SK-N-SH (cell line): ENCODE measurements at regions not wholly inside any gene's neighbourhood (a gene's known extent, or its start where the extent isn't known, plus 50 kb on each side); places are given as distances from the start of the nearest gene placed in this dataset.

ENCODE experiments used
- CTCF ChIA-PET: fragments of 300-600, 350-600 bp; formaldehyde crosslinking; extraction: SDS; loops from one replicate; lab custom pipeline; 2021; lab: Yijun Ruan, JAX
- POLR2A ChIA-PET: fragments of 350-600 bp; sonication (Branson Sonifier 250); formaldehyde crosslinking; extraction: SDS; loops from one replicate; lab custom pipeline; 2020; ENCODE audit warnings: antibody characterized with exemption, inconsistent platforms; lab: Yijun Ruan, JAX
- DNase-seq: peaks from one replicate; pipeline ENCODE4 v3.0.0; 2012
- H2AFZ ChIP-seq: fragments of 200-600 bp; sonication (generic); 2 replicates; pipeline ENCODE4 v1.8.1; 2016; ENCODE audit warnings: antibody characterized with exemption, mild to moderate bottlenecking, low read depth
- H3F3A ChIP-seq: fragments of 200-600 bp; sonication (generic); replicated peaks from 2 replicates; pipeline ENCODE3; 2016; ENCODE audit warnings: antibody characterized with exemption, mild to moderate bottlenecking; ENCODE audit not compliant: insufficient read depth
- H3K27ac ChIP-seq, 2 experiments: fragments of 200-500 bp in 1 of 2; fragments of 200-600 bp in 1 of 2; sonication (Bioruptor generic) in 1 of 2; sonication (generic), shearing (Covaris generic) in 1 of 2; 2 replicates each; pipeline versions ENCODE4 v1.5.1 to v1.6.1; 2014 to 2016; ENCODE audit warnings: low read depth in 2 of 2, inconsistent platforms in 1 of 2, low read length in 1 of 2, mild to moderate bottlenecking in 1 of 2, mixed read lengths in 1 of 2
- H3K27me3 ChIP-seq: fragments of 200-600 bp; sonication (generic), shearing (Covaris generic); 2 replicates; pipeline ENCODE4 v1.6.1; 2016; ENCODE audit warnings: mixed run types; ENCODE audit not compliant: insufficient read depth
- H3K36me3 ChIP-seq, 2 experiments: fragments of 200-500 bp in 1 of 2; fragments of 200-600 bp in 1 of 2; sonication (Bioruptor generic) in 1 of 2; sonication (generic) in 1 of 2; replicated peaks in 1 of 2; 2 replicates each; pipeline versions ENCODE3 to v1.5.1; 2014 to 2016; ENCODE audit warnings: low read length in 1 of 2, mild to moderate bottlenecking in 1 of 2; ENCODE audit not compliant: insufficient read depth in 2 of 2, control insufficient read depth in 1 of 2
- H3K4me1 ChIP-seq, 2 experiments: fragments of 200-500 bp in 1 of 2; fragments of 200-600 bp in 1 of 2; sonication (Bioruptor generic) in 1 of 2; sonication (generic), shearing (Covaris generic) in 1 of 2; 2 replicates each; pipeline versions ENCODE4 v1.5.1 to v1.6.1; 2014 to 2016; ENCODE audit warnings: low read depth in 1 of 2, low read length in 1 of 2, mixed run types in 1 of 2; ENCODE audit not compliant: insufficient read depth in 2 of 2, control insufficient read depth in 1 of 2
- H3K4me2 ChIP-seq: fragments of 200-600 bp; sonication (generic), shearing (Covaris generic); 2 replicates; pipeline ENCODE4 v1.6.1; 2017; ENCODE audit warnings: mixed run types
- H3K4me3 ChIP-seq, 2 experiments: fragments of 200-500 bp in 1 of 2; fragments of 200-600 bp in 1 of 2; sonication (Bioruptor generic) in 1 of 2; sonication (generic), shearing (Covaris generic) in 1 of 2; 2 replicates each; pipeline versions ENCODE4 v1.5.1 to v1.8.1; 2014 to 2016; ENCODE audit warnings: low read depth in 2 of 2, inconsistent platforms in 1 of 2, low read length in 1 of 2, mild to moderate bottlenecking in 1 of 2, mixed read lengths in 1 of 2, moderate library complexity in 1 of 2
- H3K79me2 ChIP-seq: fragments of 200-600 bp; sonication (generic); 2 replicates; pipeline ENCODE4 v1.8.1; 2017; ENCODE audit warnings: mild to moderate bottlenecking; ENCODE audit not compliant: insufficient read depth
- H3K9ac ChIP-seq: fragments of 200-600 bp; sonication (generic); 2 replicates; pipeline ENCODE4 v1.6.1; 2017; ENCODE audit warnings: mixed run types
- H3K9me2 ChIP-seq: fragments of 200-600 bp; sonication (generic); 2 replicates; pipeline ENCODE4 v1.6.1; 2017; ENCODE audit warnings: mixed run types
- H3K9me3 ChIP-seq: fragments of 200-600 bp; sonication (generic); 2 replicates; pipeline ENCODE4 v1.6.1; 2017; ENCODE audit warnings: mixed run types, mild to moderate bottlenecking, moderate library complexity
- H4K20me1 ChIP-seq: fragments of 200-600 bp; sonication (generic); 2 replicates; pipeline ENCODE4 v1.6.1; 2017; ENCODE audit warnings: mild to moderate bottlenecking, mixed run types; ENCODE audit not compliant: insufficient read depth
- CHD2 ChIP-seq: fragments of 150-350 bp; IDR thresholded peaks from 2 replicates; pipeline ENCODE4 v1.6.1; 2018; ENCODE audit warnings: low read length; ENCODE audit not compliant: partially characterized antibody
- CTCF ChIP-seq: fragments of 200-600 bp; sonication (generic); IDR thresholded peaks from 2 replicates; pipeline ENCODE4 v1.6.1; 2017; ENCODE audit warnings: antibody characterized with exemption, mild to moderate bottlenecking, moderate library complexity
- ELF1 ChIP-seq: IDR thresholded peaks from 2 replicates; pipeline ENCODE4 v1.4.0; 2012
- FOXJ3 ChIP-seq: sonication (generic); formaldehyde crosslinking; IDR thresholded peaks from 2 replicates; pipeline ENCODE4 v1.5.1; 2020; ENCODE audit warnings: mild to moderate bottlenecking, missing genetic modification reagents
- JUND ChIP-seq: IDR thresholded peaks from 2 replicates; pipeline ENCODE4 v1.4.0; 2012
- MAX ChIP-seq: IDR thresholded peaks from 2 replicates; pipeline ENCODE4 v1.4.0; 2012; ENCODE audit warnings: low read depth
- MEF2A ChIP-seq: IDR thresholded peaks from 2 replicates; pipeline ENCODE4 v1.4.0; 2012; ENCODE audit warnings: low read depth, borderline replicate concordance
- MXI1 ChIP-seq: IDR thresholded peaks from 2 replicates; pipeline ENCODE4 v1.6.1; 2012; ENCODE audit warnings: mild to moderate bottlenecking, low read depth, low read length, improper control_type of control experiment
- NFIC ChIP-seq: IDR thresholded peaks from 2 replicates; pipeline ENCODE4 v1.4.0; 2012; ENCODE audit warnings: borderline replicate concordance
- POLR2AphosphoS5 ChIP-seq: IDR thresholded peaks from 2 replicates; pipeline ENCODE4 v1.6.1; 2012; ENCODE audit warnings: low read depth, low read length
- RAD21 ChIP-seq: IDR thresholded peaks from 2 replicates; pipeline ENCODE4 v1.6.1; 2012; ENCODE audit warnings: mild to moderate bottlenecking, low read length
- RCOR1 ChIP-seq: fragments of 150-350 bp; IDR thresholded peaks from 2 replicates; pipeline ENCODE4 v1.6.1; 2017; ENCODE audit warnings: antibody characterized with exemption, low read length
- REST ChIP-seq: IDR thresholded peaks from 2 replicates; pipeline ENCODE4 v1.6.1; 2012; ENCODE audit warnings: mild to moderate bottlenecking, low read depth, low read length, moderate library complexity
- RFX5 ChIP-seq: IDR thresholded peaks from 2 replicates; pipeline ENCODE4 v1.6.1; 2012; ENCODE audit warnings: mild to moderate bottlenecking, improper control_type of control experiment, low read length
- SIN3A ChIP-seq: IDR thresholded peaks from 2 replicates; pipeline ENCODE4 v1.6.1; 2012; ENCODE audit warnings: low read depth, mild to moderate bottlenecking, low read length, moderate library complexity, borderline replicate concordance
- SMC3 ChIP-seq: IDR thresholded peaks from 2 replicates; pipeline ENCODE4 v1.6.1; 2012; ENCODE audit warnings: low read depth, low read length, improper control_type of control experiment
- TEAD4 ChIP-seq: IDR thresholded peaks from 2 replicates; pipeline ENCODE4 v1.4.0; 2012; ENCODE audit warnings: mild to moderate bottlenecking, borderline replicate concordance; ENCODE audit not compliant: insufficient read depth
- USF2 ChIP-seq: fragments of 150-350 bp; IDR thresholded peaks from 2 replicates; pipeline ENCODE4 v1.6.1; 2017; ENCODE audit warnings: antibody characterized with exemption, low read length, low read depth, borderline replicate concordance
- WGBS: methylation state at CpG from one replicate; pipeline ENCODE4 v1.1.6; 2017; ENCODE audit warnings: low lambda C conversion rate; 5-methylcytosine and 5-hydroxymethylcytosine counted together

DNA sequence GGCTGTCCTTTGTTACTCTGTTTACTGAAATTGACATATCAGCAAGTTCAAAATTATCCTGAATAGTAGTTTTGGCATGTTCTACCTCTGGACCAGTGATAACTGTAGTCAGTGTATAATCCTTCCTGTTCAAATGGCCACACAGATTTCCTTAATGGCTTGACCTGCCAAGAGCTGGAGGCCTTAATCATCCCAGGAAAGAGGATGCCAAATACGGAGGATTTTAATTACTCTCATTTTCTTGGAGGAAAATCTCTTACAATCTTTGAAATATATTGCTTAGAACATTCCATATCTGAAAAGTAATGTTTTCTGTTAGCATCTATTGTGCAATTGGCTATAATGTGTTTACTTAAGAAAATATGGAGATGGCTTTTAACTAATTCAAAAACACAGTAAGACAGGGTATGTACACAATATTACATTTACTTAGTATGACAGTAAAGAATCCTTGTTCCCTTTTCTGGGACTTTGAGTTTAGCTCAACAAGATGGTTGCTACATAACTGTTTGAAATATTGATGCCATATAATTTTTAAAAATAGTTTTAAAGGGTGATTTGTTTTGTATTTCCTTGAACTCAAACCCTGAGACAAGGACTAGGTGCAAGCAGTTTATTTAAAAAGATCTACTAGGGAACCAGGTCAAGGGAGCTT, 68.9 kb upstream of the SELENOP start:
- no peak overlapping the region for H3K4me3 ChIP-seq
- no peak overlapping the region for H3K9ac ChIP-seq
- POLR2A ChIA-PET, result no interaction called here
- CTCF ChIA-PET, result interaction anchor here (2.2 kb wide), 1 partner anchor 9 kb away, joined by 6 read pairs; no protein-coding TSS in a partner anchor
- DNase-seq, result no peak
- peaks cover 28% of the 10 kb centered on the region; the same call in 1 of the 2 replicates for H3K27me3 ChIP-seq
- no peaks in the 10 kb centered on the region for H3K9me2 ChIP-seq
- H3K79me2 ChIP-seq, result no peaks in the 10 kb centered on the region
- H4K20me1 ChIP-seq, result no peaks in the 10 kb centered on the region
- no peaks in the 10 kb centered on the region for H3F3A ChIP-seq
- 8% methylated on average over 1 of the region's 1 CpG for WGBS
- H3K36me3 ChIP-seq, result no peaks in the 10 kb centered on the region
- TF ChIP-seq SMC3, result no peak
- no peak for TF ChIP-seq RFX5
- TF ChIP-seq RAD21, result no peak
- no peak for TF ChIP-seq JUND
- no peak for TF ChIP-seq MEF2A
- no peak for TF ChIP-seq REST
- H3K27ac ChIP-seq, result no peak overlapping the region
- no peaks in the 10 kb centered on the region for H3K4me1 ChIP-seq
- H3K9me3 ChIP-seq, result no peaks in the 10 kb centered on the region
- H2AFZ ChIP-seq, result no peak overlapping the region
- no peak overlapping the region for H3K4me2 ChIP-seq

DNA sequence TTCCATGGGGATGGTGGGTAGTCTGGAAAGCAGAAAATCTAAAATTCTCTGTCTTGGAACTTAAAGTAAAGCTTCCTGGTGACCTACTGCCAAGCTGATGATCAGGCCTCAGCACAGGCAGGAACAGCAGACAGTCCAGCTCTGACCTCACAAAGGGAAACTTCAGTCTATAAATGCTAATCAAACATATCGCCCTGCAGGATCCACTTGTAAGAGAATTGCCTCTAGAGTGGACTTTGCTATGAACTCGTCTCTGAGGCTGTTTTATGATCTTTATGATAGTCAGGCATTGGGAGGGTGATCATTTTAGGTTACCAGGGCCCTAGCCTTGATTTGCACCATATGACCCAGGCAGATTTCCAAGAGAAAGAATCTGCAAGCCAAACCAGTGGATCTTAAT, 67.6 kb upstream of the SELENOP start:
- no peaks in the 10 kb centered on the region for H3K36me3 ChIP-seq
- H3K27ac ChIP-seq, result no peak overlapping the region
- H3K4me3 ChIP-seq, result no peak overlapping the region
- peaks cover 23% of the 10 kb centered on the region; the same call in 1 of the 2 replicates for H3K27me3 ChIP-seq
- ChIA-PET CTCF (interaction anchor here (0.8 to 2.2 kb wide), 4 partner anchors 11 to 296 kb away, joined by 3 to 6 read pairs (median 4); no protein-coding TSS in a partner anchor), POLR2A (no interaction called here)
- no peaks in the 10 kb centered on the region for H3K9me3 ChIP-seq
- H4K20me1 ChIP-seq, result no peaks in the 10 kb centered on the region
- H3K9ac ChIP-seq, result no peak overlapping the region
- H2AFZ ChIP-seq, result no peak overlapping the region
- H3K79me2 ChIP-seq, result no peaks in the 10 kb centered on the region
- no peaks in the 10 kb centered on the region for H3K9me2 ChIP-seq
- 7% methylated on average over 2 of the region's 2 CpGs for WGBS
- no peaks in the 10 kb centered on the region for H3F3A ChIP-seq
- no peak for DNase-seq
- no peak overlapping the region for H3K4me2 ChIP-seq
- H3K4me1 ChIP-seq, result no peaks in the 10 kb centered on the region
- TF ChIP-seq CHD2, result no peak
- TF ChIP-seq FOXJ3 (CRISPR knock-in tag), result no peak
- TF ChIP-seq NFIC, result no peak
- TF ChIP-seq MXI1, result no peak
- TF ChIP-seq CTCF, result no peak
- TF ChIP-seq RCOR1, result no peak
- no peak for TF ChIP-seq POLR2AphosphoS5
- no peak for TF ChIP-seq ELF1
- no peak for TF ChIP-seq REST
- no peak for TF ChIP-seq TEAD4
- TF ChIP-seq SIN3A, result no peak
- no peak for TF ChIP-seq MAX
- no peak for TF ChIP-seq USF2
